HEK293 (cell line): ENCODE measurements at regions not wholly inside any gene's neighbourhood (a gene's known extent, or its start where the extent isn't known, plus 50 kb on each side); places are given as distances from the start of the nearest gene placed in this dataset.

ENCODE experiments used
- CTCF ChIA-PET: fragments of 350-600 bp; formaldehyde crosslinking; extraction: SDS; loops from one replicate; lab custom pipeline; 2021; ENCODE audit warnings: antibody characterized with exemption; lab: Yijun Ruan, JAX
- POLR2A ChIA-PET: fragments of 300-600 bp; formaldehyde crosslinking; extraction: SDS; loops from one replicate; lab custom pipeline; 2020; ENCODE audit warnings: antibody characterized with exemption, inconsistent platforms; lab: Yijun Ruan, JAX
- H3K27ac ChIP-seq: fragments of 200-500 bp; sonication (Bioruptor generic); 2 replicates; pipeline ENCODE4 v1.5.1; 2014; ENCODE audit warnings: low read depth, low read length, control low read depth, inconsistent platforms; ENCODE audit errors: extremely low read depth
- H3K36me3 ChIP-seq, 2 experiments: fragments of 200-500 bp in 1 of 2; sonication (Bioruptor generic) in 1 of 2; 1 replicate in 1 of 2; 2 replicates in 1 of 2; pipeline ENCODE4 v1.5.1; 2014 to 2017; ENCODE audit warnings: inconsistent platforms in 2 of 2, low read length in 2 of 2; ENCODE audit not compliant: control insufficient read depth in 2 of 2, insufficient read depth in 1 of 2
- H3K4me1 ChIP-seq: fragments of 200-500 bp; sonication (Bioruptor generic); 2 replicates; pipeline ENCODE4 v1.5.1; 2014; ENCODE audit warnings: mild to moderate bottlenecking, low read length, inconsistent platforms; ENCODE audit not compliant: control insufficient read depth, insufficient read depth
- H3K4me3 ChIP-seq: 2 replicates; pipeline ENCODE4 v1.5.1; 2011; ENCODE audit warnings: low read depth, mild to moderate bottlenecking, control low read depth, low read length, moderate library complexity
- H3K9me3 ChIP-seq: fragments of 200-500 bp; sonication (Bioruptor generic); 2 replicates; pipeline ENCODE4 v1.5.1; 2014; ENCODE audit warnings: low read depth, low read length, inconsistent platforms; ENCODE audit not compliant: control insufficient read depth, insufficient read depth
- AEBP2 ChIP-seq: fragments of 450-650 bp; formaldehyde crosslinking; IDR thresholded peaks from 2 replicates; pipeline ENCODE4 v1.5.1; 2016; ENCODE audit warnings: missing biosample characterization, missing genetic modification characterization, borderline replicate concordance
- BCL11B ChIP-seq: fragments of 450-650 bp; formaldehyde crosslinking; IDR thresholded peaks from 2 replicates; pipeline ENCODE4 v1.5.1; 2016; ENCODE audit warnings: low read depth, missing biosample characterization, missing genetic modification characterization
- HOXA7 ChIP-seq: sonication (generic); formaldehyde crosslinking; IDR thresholded peaks from 2 replicates; pipeline ENCODE4 v1.8.1; 2022; ENCODE audit warnings: missing genetic modification reagents, borderline replicate concordance
- IKZF3 ChIP-seq: fragments of 450-650 bp; IDR thresholded peaks from 2 replicates; pipeline ENCODE4 v1.5.0; 2018; ENCODE audit warnings: missing biosample characterization, mild to moderate bottlenecking, missing genetic modification characterization, moderate library complexity
- OSR2 ChIP-seq: fragments of 450-650 bp; formaldehyde crosslinking; IDR thresholded peaks from 2 replicates; pipeline ENCODE4 v1.5.1; 2016; ENCODE audit warnings: missing biosample characterization, missing genetic modification characterization
- PATZ1 ChIP-seq: fragments of 450-650 bp; formaldehyde crosslinking; IDR thresholded peaks from 2 replicates; pipeline ENCODE4 v1.5.1; 2016; ENCODE audit warnings: missing biosample characterization, missing genetic modification characterization
- PRDM1 ChIP-seq: fragments of 450-650 bp; formaldehyde crosslinking; IDR thresholded peaks from 2 replicates; pipeline ENCODE4; 2016; ENCODE audit warnings: missing biosample characterization, missing genetic modification characterization
- WT1 ChIP-seq: fragments of 450-650 bp; formaldehyde crosslinking; IDR thresholded peaks from 2 replicates; pipeline ENCODE4 v1.5.1; 2016; ENCODE audit warnings: missing biosample characterization, missing genetic modification characterization
- ZBTB20 ChIP-seq: fragments of 450-650 bp; formaldehyde crosslinking; IDR thresholded peaks from 2 replicates; pipeline ENCODE4 v1.5.1; 2016; ENCODE audit warnings: missing biosample characterization, missing genetic modification characterization
- ZNF138 ChIP-seq: fragments of 450-650 bp; formaldehyde crosslinking; IDR thresholded peaks from 2 replicates; pipeline ENCODE4 v1.5.1; 2016; ENCODE audit warnings: missing biosample characterization, missing genetic modification characterization, borderline replicate concordance
- ZNF354C ChIP-seq: fragments of 450-650 bp; formaldehyde crosslinking; IDR thresholded peaks from 2 replicates; pipeline ENCODE4 v1.5.1; 2016; ENCODE audit warnings: missing biosample characterization, missing genetic modification characterization, low read depth, borderline replicate concordance
- ZNF362 ChIP-seq: fragments of 450-650 bp; formaldehyde crosslinking; IDR thresholded peaks from 2 replicates; pipeline ENCODE4 v1.5.1; 2016; ENCODE audit warnings: missing biosample characterization, missing genetic modification characterization
- ZNF394 ChIP-seq: fragments of 450-650 bp; formaldehyde crosslinking; IDR thresholded peaks from 2 replicates; pipeline ENCODE4 v1.5.1; 2016; ENCODE audit warnings: missing biosample characterization, missing genetic modification characterization, mild to moderate bottlenecking, moderate library complexity, borderline replicate concordance
- ZNF433 ChIP-seq: fragments of 450-650 bp; formaldehyde crosslinking; IDR thresholded peaks from 2 replicates; pipeline ENCODE4 v1.5.1; 2016; ENCODE audit warnings: missing biosample characterization, missing genetic modification characterization, low read depth
- ZNF449 ChIP-seq: fragments of 450-650 bp; formaldehyde crosslinking; IDR thresholded peaks from 2 replicates; pipeline ENCODE4 v1.5.1; 2017; ENCODE audit warnings: missing biosample characterization, mild to moderate bottlenecking, missing genetic modification characterization, moderate library complexity
- ZNF513 ChIP-seq: fragments of 450-650 bp; IDR thresholded peaks from 2 replicates; pipeline ENCODE4 v1.5.1; 2018; ENCODE audit warnings: missing biosample characterization, missing genetic modification characterization
- ZNF555 ChIP-seq: fragments of 450-650 bp; formaldehyde crosslinking; conservative IDR thresholded peaks from 2 replicates; pipeline ENCODE4 v1.5.1; 2017; ENCODE audit warnings: missing biosample characterization, mild to moderate bottlenecking, missing genetic modification characterization, inconsistent platforms
- ZNF596 ChIP-seq: fragments of 450-650 bp; IDR thresholded peaks from 2 replicates; pipeline ENCODE4 v1.5.0; 2018; ENCODE audit warnings: missing biosample characterization, mild to moderate bottlenecking, missing genetic modification characterization, moderate library complexity
- ZNF621 ChIP-seq: fragments of 450-650 bp; formaldehyde crosslinking; IDR thresholded peaks from 2 replicates; pipeline ENCODE4 v1.5.1; 2017; ENCODE audit warnings: missing biosample characterization, missing genetic modification characterization
- ZNF654 ChIP-seq: fragments of 450-650 bp; formaldehyde crosslinking; IDR thresholded peaks from 2 replicates; pipeline ENCODE4 v1.5.1; 2016; ENCODE audit warnings: low read depth, missing biosample characterization, missing genetic modification characterization
- ZNF747 ChIP-seq: fragments of 450-650 bp; formaldehyde crosslinking; IDR thresholded peaks from 2 replicates; pipeline ENCODE4 v1.5.1; 2016; ENCODE audit warnings: missing biosample characterization, missing genetic modification characterization
- ZNF843 ChIP-seq: fragments of 450-650 bp; formaldehyde crosslinking; IDR thresholded peaks from 2 replicates; pipeline ENCODE4 v1.5.1; 2016; ENCODE audit warnings: missing biosample characterization, missing genetic modification characterization
- TF ChIP-seq, protein P1 (sequence below): fragments of 450-650 bp; formaldehyde crosslinking; IDR thresholded peaks from 2 replicates; pipeline ENCODE4 v1.5.1; 2017; ENCODE audit warnings: missing biosample characterization, missing genetic modification characterization
- TF ChIP-seq, protein P2 (sequence below): fragments of 450-650 bp; formaldehyde crosslinking; IDR thresholded peaks from 2 replicates; pipeline ENCODE4 v1.5.1; 2016; ENCODE audit warnings: missing biosample characterization, missing genetic modification characterization
- TF ChIP-seq, protein P3 (sequence below): fragments of 450-650 bp; formaldehyde crosslinking; IDR thresholded peaks from 2 replicates; pipeline ENCODE4 v1.5.1; 2016; ENCODE audit warnings: missing biosample characterization, missing genetic modification characterization

DNA sequence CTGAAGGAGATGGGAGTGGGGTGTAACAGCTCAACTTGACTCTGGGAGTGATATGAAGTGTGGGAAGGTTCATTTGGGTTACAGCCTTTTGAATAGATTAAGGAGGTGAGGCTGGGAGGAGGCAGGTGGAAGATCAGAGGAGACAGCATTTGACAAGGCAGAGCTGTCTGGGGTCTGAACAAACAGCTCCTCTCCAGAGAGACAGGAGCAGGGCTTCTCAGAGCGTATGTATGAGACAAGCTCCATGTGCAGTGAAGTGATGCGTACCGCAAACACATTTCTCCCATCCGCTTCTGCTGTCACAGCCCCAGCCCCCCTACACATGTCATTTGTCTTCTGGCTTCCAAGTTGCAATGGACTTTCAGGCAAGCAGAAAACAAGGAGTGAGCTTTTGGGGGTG, 137.1 kb upstream of the E2F8 start (continued):
- TF ChIP-seq ZNF596 (no peak), ZNF394 (no peak), ZNF843 (no peak), HOXA7 (CRISPR knock-in tag) (no peak), BCL11B (tag by site-specific recombination) (no peak), ZNF449 (tag by site-specific recombination) (no peak), ZNF433 (tag by site-specific recombination) (no peak), ZNF362 (tag by site-specific recombination) (no peak), ZNF138 (tag by site-specific recombination) (no peak)
- TF ChIP-seq, protein P1, sequence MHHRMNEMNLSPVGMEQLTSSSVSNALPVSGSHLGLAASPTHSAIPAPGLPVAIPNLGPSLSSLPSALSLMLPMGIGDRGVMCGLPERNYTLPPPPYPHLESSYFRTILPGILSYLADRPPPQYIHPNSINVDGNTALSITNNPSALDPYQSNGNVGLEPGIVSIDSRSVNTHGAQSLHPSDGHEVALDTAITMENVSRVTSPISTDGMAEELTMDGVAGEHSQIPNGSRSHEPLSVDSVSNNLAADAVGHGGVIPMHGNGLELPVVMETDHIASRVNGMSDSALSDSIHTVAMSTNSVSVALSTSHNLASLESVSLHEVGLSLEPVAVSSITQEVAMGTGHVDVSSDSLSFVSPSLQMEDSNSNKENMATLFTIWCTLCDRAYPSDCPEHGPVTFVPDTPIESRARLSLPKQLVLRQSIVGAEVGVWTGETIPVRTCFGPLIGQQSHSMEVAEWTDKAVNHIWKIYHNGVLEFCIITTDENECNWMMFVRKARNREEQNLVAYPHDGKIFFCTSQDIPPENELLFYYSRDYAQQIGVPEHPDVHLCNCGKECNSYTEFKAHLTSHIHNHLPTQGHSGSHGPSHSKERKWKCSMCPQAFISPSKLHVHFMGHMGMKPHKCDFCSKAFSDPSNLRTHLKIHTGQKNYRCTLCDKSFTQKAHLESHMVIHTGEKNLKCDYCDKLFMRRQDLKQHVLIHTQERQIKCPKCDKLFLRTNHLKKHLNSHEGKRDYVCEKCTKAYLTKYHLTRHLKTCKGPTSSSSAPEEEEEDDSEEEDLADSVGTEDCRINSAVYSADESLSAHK: no peak
- TF ChIP-seq, protein P2, sequence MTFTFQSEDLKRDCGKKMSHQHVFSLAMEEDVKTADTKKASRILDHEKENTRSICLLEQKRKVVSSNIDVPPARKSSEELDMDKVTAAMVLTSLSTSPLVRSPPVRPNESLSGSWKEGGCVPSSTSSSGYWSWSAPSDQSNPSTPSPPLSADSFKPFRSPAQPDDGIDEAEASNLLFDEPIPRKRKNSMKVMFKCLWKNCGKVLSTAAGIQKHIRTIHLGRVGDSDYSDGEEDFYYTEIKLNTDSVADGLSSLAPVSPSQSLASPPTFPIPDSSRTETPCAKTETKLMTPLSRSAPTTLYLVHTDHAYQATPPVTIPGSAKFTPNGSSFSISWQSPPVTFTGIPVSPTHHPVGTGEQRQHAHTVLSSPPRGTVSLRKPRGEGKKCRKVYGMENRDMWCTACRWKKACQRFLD: no peak

- Histone ChIP-seq H3K36me3 (no peaks in the 10 kb centered on the region), H3K4me3 (no peak overlapping the region), H3K9me3 (no peaks in the 10 kb centered on the region), H3K4me1 (no peaks in the 10 kb centered on the region), H3K27ac (no peak overlapping the region)
- ChIA-PET POLR2A (no interaction called here), CTCF (interaction anchor here (0.6 kb wide), 1 partner anchor 1609 kb away, joined by 4 read pairs; no protein-coding TSS in a partner anchor)
- TF ChIP-seq IKZF3 (tag by site-specific recombination) (no peak), OSR2 (tag by site-specific recombination) (no peak), ZNF747 (tag by site-specific recombination) (no peak), ZBTB20 (tag by site-specific recombination) (no peak), ZNF513 (no peak), ZNF654 (tag by site-specific recombination) (no peak), AEBP2 (tag by site-specific recombination) (no peak), PRDM1 (no peak), PATZ1 (tag by site-specific recombination) (no peak), ZNF621 (no peak), WT1 (no peak), ZNF354C (no peak), ZNF555 (tag by site-specific recombination) (no peak)
- TF ChIP-seq, protein P3, sequence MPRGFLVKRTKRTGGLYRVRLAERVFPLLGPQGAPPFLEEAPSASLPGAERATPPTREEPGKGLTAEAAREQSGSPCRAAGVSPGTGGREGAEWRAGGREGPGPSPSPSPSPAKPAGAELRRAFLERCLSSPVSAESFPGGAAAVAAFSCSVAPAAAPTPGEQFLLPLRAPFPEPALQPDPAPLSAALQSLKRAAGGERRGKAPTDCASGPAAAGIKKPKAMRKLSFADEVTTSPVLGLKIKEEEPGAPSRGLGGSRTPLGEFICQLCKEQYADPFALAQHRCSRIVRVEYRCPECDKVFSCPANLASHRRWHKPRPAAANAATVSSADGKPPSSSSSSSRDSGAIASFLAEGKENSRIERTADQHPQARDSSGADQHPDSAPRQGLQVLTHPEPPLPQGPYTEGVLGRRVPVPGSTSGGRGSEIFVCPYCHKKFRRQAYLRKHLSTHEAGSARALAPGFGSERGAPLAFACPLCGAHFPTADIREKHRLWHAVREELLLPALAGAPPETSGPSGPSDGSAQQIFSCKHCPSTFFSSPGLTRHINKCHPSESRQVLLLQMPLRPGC: no peak
Measured at GRCh38 chr11:19375440-19375839, 134.7 kb upstream of the E2F8 start.
